Loucy (cell line): ENCODE measurements at regions not wholly inside any gene's neighbourhood (a gene's known extent, or its start where the extent isn't known, plus 50 kb on each side); places are given as distances from the start of the nearest gene placed in this dataset.

Experiments
- H2AFZ ChIP-seq: fragments of 200-600 bp; sonication (generic); 2 replicates; pipeline ENCODE4 v1.6.0; 2016; ENCODE audit warnings: antibody characterized with exemption, mild to moderate bottlenecking, low read length, moderate library complexity
- H3F3A ChIP-seq: fragments of 200-600 bp; 2 replicates; pipeline ENCODE4 v1.6.0; 2016; ENCODE audit warnings: antibody characterized with exemption, low read depth, mild to moderate bottlenecking
- H3K27me3 ChIP-seq: fragments of 200-600 bp; sonication (generic); 2 replicates; pipeline ENCODE4 v1.6.1; 2014; ENCODE audit warnings: low read length, mild to moderate bottlenecking; ENCODE audit not compliant: insufficient read depth, poor library complexity, severe bottlenecking
- H3K36me3 ChIP-seq: fragments of 200-600 bp; sonication (generic); 2 replicates; pipeline ENCODE4 v1.6.1; 2016; ENCODE audit warnings: low read length; ENCODE audit not compliant: insufficient read depth
- H3K4me1 ChIP-seq: fragments of 200-600 bp; sonication (generic); 2 replicates; pipeline ENCODE4 v1.5.1; 2014; ENCODE audit warnings: low read length, mild to moderate bottlenecking; ENCODE audit not compliant: insufficient read depth, poor library complexity, severe bottlenecking
- H3K4me2 ChIP-seq: fragments of 200-600 bp; sonication (generic); 2 replicates; pipeline ENCODE4 v1.6.0; 2014; ENCODE audit warnings: antibody characterized with exemption, low read length, low read depth, mild to moderate bottlenecking; ENCODE audit not compliant: poor library complexity, severe bottlenecking
- H3K4me3 ChIP-seq: fragments of 200-600 bp; sonication (generic); 2 replicates; pipeline ENCODE4 v1.5.1; 2014; ENCODE audit warnings: low read length, mild to moderate bottlenecking, mixed read lengths; ENCODE audit not compliant: poor library complexity, severe bottlenecking
- H3K79me2 ChIP-seq: fragments of 200-600 bp; sonication (generic); 2 replicates; pipeline ENCODE4 v1.6.1; 2014; ENCODE audit warnings: low read length; ENCODE audit not compliant: insufficient read depth
- H3K9ac ChIP-seq: fragments of 200-600 bp; sonication (generic); 2 replicates; pipeline ENCODE4 v1.6.0; 2014; ENCODE audit warnings: mild to moderate bottlenecking, low read depth, low read length, moderate library complexity; ENCODE audit not compliant: poor library complexity, severe bottlenecking
- H3K9me2 ChIP-seq: fragments of 200-600 bp; sonication (generic); replicated peaks from 2 replicates; pipeline ENCODE4 v1.6.1; 2016; ENCODE audit warnings: low read depth, low read length, mixed read lengths
- H3K9me3 ChIP-seq: fragments of 200-600 bp; sonication (generic); 2 replicates; pipeline ENCODE4 v1.6.1; 2014; ENCODE audit warnings: mild to moderate bottlenecking, antibody characterized with exemption, low read length, low read depth; ENCODE audit not compliant: insufficient read depth
- H4K20me1 ChIP-seq: fragments of 200-600 bp; sonication (generic); 2 replicates; pipeline ENCODE4 v1.6.0; 2014; ENCODE audit warnings: antibody characterized with exemption, low read length, mild to moderate bottlenecking; ENCODE audit not compliant: insufficient read depth, poor library complexity, severe bottlenecking
- EZH2phosphoT487 ChIP-seq: fragments of 200-600 bp; IDR thresholded peaks from 2 replicates; pipeline ENCODE4 v1.6.1; 2018; ENCODE audit warnings: antibody characterized with exemption, mild to moderate bottlenecking, moderate library complexity, borderline replicate concordance
- TF ChIP-seq, protein P1 (sequence below): fragments of 200-600 bp; sonication (generic); conservative IDR thresholded peaks from 2 replicates; pipeline ENCODE4 v1.5.1; 2014; ENCODE audit warnings: mild to moderate bottlenecking, antibody characterized with exemption, low read length

DNA sequence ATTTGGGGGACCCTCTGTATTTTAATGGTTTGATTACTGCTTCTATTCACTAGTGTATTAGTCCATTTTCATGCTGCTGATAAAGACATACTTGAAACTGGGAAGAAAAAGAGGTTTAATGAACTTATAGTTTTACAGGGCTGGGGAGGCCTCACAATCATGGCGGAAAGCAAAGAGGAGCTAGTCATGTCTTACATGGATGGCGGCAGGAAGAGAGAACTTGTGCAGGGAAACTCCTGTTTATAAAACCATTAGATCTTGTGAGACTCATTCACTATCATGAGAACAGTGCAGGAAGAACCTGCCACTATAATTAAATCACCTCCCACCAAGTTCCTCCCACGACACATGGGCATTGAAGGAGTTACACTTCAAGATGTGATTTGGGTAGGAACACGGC lies 464.5 kb upstream of the RGS18 start:
- Histone ChIP-seq H3F3A (no peaks in the 10 kb centered on the region), H2AFZ (no peak overlapping the region), H4K20me1 (no peaks in the 10 kb centered on the region), H3K9ac (no peak overlapping the region), H3K9me2 (no peaks in the 10 kb centered on the region), H3K9me3 (no peaks in the 10 kb centered on the region; the same call in 1 of the 2 replicates), H3K4me2 (no peak overlapping the region), H3K4me3 (no peak overlapping the region), H3K36me3 (no peaks in the 10 kb centered on the region), H3K79me2 (no peaks in the 10 kb centered on the region), H3K4me1 (peaks cover 19% of the 10 kb centered on the region), H3K27me3 (no peaks in the 10 kb centered on the region)
- TF ChIP-seq, protein P1, sequence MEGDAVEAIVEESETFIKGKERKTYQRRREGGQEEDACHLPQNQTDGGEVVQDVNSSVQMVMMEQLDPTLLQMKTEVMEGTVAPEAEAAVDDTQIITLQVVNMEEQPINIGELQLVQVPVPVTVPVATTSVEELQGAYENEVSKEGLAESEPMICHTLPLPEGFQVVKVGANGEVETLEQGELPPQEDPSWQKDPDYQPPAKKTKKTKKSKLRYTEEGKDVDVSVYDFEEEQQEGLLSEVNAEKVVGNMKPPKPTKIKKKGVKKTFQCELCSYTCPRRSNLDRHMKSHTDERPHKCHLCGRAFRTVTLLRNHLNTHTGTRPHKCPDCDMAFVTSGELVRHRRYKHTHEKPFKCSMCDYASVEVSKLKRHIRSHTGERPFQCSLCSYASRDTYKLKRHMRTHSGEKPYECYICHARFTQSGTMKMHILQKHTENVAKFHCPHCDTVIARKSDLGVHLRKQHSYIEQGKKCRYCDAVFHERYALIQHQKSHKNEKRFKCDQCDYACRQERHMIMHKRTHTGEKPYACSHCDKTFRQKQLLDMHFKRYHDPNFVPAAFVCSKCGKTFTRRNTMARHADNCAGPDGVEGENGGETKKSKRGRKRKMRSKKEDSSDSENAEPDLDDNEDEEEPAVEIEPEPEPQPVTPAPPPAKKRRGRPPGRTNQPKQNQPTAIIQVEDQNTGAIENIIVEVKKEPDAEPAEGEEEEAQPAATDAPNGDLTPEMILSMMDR = no peak
- no peak for TF ChIP-seq EZH2phosphoT487

DNA sequence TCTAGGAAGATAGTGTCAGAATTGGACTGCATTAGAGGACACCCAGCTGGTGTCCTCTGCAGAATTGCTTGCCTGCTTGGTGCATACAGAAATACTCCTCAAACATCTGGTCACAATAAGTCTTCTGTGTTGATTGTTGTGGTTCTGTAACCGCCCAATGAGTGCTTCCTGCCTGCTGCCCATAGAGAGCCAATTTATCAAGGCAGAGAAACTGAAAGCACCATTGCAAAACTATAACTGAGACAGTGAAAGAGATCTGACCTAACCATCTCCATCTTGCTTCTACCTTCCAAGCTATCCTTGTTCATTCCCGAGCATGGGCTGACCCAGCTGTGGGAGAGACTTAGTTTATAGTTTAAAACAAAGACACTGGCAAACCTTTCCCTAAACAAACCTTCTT lies 462.4 kb upstream of the RGS18 start:
- Histone ChIP-seq H3K79me2 (no peaks in the 10 kb centered on the region), H3K9me2 (no peaks in the 10 kb centered on the region), H4K20me1 (no peaks in the 10 kb centered on the region), H3F3A (no peaks in the 10 kb centered on the region), H2AFZ (peak overlapping the region; percentile 53; the same call in 1 of the 2 replicates), H3K9me3 (no peaks in the 10 kb centered on the region; the same call in 1 of the 2 replicates), H3K27me3 (no peaks in the 10 kb centered on the region), H3K36me3 (no peaks in the 10 kb centered on the region), H3K4me1 (peaks cover 19% of the 10 kb centered on the region), H3K9ac (no peak overlapping the region), H3K4me2 (peak overlapping the region; percentile 59), H3K4me3 (peak overlapping the region; percentile 36)
- no peak for TF ChIP-seq EZH2phosphoT487
- TF ChIP-seq, protein P1 = no peak

DNA sequence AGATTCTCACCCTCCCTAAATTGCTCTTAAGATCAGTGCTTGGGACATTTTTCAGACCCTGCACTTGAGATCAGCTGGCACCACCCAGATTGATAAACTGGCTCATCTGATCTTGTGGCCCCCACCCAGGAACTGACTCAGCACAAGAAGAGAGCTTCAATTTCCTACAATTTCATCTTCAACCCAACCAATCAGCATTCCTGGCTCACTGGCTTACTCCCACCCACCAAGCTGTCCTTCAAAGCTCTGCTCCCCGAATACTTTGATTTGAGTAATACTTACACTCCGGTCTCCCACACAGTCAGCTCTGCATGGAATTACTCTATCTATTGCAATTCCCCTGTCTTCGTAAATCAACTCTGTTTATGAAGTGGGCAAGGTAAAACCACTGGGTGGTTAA lies 461.9 kb upstream of the RGS18 start:
- Histone ChIP-seq H3K27me3 (no peaks in the 10 kb centered on the region), H3K9me2 (no peaks in the 10 kb centered on the region), H3K9me3 (no peaks in the 10 kb centered on the region; the same call in 1 of the 2 replicates), H3K79me2 (no peaks in the 10 kb centered on the region), H3K4me1 (peaks cover 19% of the 10 kb centered on the region), H3F3A (no peaks in the 10 kb centered on the region), H4K20me1 (no peaks in the 10 kb centered on the region), H3K4me3 (peak overlapping the region; percentile 36), H3K36me3 (no peaks in the 10 kb centered on the region), H3K4me2 (peak overlapping the region; percentile 59), H3K9ac (no peak overlapping the region), H2AFZ (peak overlapping the region; percentile 53; the same call in 1 of the 2 replicates)
- TF ChIP-seq EZH2phosphoT487 = no peak
- TF ChIP-seq, protein P1 = no peak
